B cell (primary cell): ENCODE measurements at regions not wholly inside any gene's neighbourhood (a gene's known extent, or its start where the extent isn't known, plus 50 kb on each side); places are given as distances from the start of the nearest gene placed in this dataset.

Experiments
- CTCF ChIP-seq: fragments of 200-600 bp; IDR thresholded peaks from one replicate; pipeline ENCODE4 v1.8.0; 2022; ENCODE audit warnings: antibody characterized with exemption, mild to moderate bottlenecking
- EZH2 ChIP-seq: IDR thresholded peaks from 2 replicates; pipeline ENCODE4 v1.6.1; 2012; ENCODE audit warnings: borderline replicate concordance, low read depth, mild to moderate bottlenecking, moderate library complexity, low read length; ENCODE audit not compliant: insufficient read depth, poor library complexity, severe bottlenecking

- no peak for TF ChIP-seq CTCF
- no peak for TF ChIP-seq EZH2
Measured at GRCh38 chr17:51442088-51442865, 181.9 kb downstream of the UTP18 start.
